GM19240 (cell line): ENCODE measurements at regions not wholly inside any gene's neighbourhood (a gene's known extent, or its start where the extent isn't known, plus 50 kb on each side); places are given as distances from the start of the nearest gene placed in this dataset.

Experiments
- DNase-seq: peaks from one replicate; pipeline ENCODE4 v3.0.0; 2011; ENCODE audit warnings: low spot score; ENCODE audit not compliant: insufficient read length

GRCh38 chr17:73952082-73952479 is 251.4 kb upstream of the RPL38 start:
- DNase-seq, result no peak

DNA sequence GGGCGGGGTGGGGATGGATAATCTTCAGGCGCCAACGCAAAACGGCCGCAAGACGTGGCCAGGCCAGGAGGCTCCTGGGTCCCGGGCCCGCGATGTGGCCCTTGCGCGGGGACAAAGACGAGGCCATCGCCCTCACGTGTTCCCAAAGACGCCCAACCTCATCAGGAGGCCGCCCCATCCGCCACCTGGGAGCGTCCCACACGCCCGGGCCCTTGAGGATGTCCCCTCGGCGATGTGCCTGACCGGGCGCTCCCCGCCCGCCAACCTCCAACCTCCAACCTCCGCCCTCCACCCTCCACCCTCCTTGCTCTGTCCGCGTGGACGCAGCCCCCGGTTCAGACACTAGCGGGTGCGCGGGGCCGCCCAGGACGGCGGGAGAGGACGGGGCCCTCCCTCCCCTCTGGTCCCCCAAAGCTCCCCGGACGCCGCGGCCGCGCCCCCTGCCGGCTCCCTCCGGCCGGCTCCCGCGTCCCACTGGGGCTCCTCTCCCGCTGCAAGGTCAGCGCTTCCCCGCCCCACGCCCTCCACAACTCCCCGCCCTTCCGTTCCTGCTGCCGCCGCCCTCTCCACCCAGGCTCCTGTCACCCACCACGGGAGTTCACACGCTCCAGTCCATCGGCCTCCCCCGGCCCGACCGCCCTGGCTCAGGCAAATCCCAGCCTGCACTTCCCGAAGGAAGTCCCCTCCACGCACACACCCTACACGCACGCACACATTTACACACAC is 250.8 kb upstream of the RPL38 start:
- no peak for DNase-seq

DNA sequence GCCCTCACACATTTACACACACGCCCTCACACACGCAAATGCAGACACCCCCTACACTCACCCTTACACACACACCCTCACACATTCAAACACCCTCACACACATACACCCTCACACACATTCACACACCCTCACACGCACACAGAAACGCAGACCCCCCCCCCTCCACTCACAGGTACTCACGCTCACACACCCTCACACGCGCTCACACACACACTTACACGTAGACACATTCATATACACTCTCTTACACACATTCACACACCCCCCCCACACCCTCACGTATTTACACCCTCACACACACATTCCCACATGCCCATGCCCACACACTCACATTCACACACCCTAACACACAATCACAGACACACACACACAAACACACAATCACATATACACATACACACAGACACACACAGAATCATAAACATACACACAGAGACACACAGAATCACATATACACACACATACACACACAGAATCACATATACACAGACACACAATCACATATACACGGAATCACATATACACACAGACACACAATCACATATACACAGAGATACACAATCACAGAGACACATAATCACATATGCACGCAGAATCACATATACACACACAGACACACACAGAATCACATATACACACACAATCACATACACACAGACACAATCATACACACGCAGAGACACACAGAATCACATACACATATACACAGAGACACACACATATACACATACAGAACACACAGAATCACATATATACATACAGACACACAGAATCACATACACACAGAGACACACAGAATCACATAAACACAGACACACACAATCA is 250.1 kb upstream of the RPL38 start:
- DNase-seq, result no peak

GRCh38 chr17:73954951-73955350 is 248.5 kb upstream of the RPL38 start:
- DNase-seq, result no peak

DNA sequence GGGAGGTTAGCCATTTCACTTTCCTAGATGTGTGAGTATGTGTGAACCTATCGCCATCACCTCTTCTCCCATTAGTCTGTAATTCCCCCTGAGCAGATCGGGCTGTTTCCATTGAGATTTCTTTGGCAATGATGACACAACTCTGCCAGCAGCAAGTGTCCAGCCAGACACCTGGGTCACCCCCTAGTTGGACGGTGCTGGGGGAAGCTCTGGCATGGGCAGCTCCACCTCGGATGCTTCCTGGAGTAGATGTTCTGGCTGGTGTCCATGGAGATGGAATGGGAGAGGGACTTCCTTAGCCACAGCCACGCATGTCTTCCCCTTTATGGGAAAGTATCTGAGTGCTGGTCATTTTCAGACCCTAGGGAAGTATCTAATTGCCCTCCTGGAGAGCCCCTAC is 247.9 kb upstream of the RPL38 start:
- no peak for DNase-seq

- DNase-seq, result no peak
These were observed 247.3 kb upstream of the RPL38 start for GRCh38 chr17:73956169-73956568.

GRCh38 chr17:73956595-73957465 is 246.6 kb upstream of the RPL38 start:
- DNase-seq, result peak; percentile 32

DNA sequence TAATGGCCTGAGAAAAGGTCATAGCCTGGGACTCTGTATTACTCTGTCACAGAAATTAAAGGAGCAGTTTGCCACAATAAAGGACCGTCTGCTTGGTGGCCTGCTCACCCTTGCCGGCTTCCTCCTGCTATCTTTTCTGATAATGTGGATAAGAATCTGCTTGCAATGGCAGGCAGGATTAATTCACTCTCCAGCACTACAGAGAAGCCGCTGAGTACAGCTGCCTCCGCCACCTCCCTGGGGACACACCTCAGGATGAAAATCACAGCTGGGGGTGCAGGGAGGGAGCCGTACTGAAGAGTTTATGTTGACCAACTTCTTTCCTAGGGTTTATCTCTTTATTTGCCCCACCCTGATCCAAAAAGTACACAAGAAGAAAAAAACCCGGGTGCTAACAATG is 245.9 kb upstream of the RPL38 start:
- DNase-seq, result no peak

DNA sequence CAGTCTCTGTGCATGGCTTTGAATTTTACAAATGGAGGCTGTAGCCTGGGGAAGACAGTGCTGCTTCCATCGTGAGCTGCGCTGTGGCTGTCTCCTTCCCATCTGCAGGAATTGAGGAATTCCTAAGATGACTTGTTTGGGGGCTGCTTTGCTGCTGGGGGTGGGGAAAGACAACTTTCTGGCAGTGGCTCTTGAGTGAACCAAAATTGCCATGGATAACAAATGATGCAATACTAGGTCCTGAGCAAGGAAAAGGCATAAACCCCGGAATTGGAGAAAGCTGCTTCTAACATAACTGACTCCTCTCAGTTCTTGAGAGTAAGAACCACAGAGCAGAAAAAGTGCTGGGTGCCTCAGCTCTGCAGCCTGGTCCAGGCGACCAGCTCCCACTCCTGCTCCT is 245.0 kb upstream of the RPL38 start:
- no peak for DNase-seq

DNA sequence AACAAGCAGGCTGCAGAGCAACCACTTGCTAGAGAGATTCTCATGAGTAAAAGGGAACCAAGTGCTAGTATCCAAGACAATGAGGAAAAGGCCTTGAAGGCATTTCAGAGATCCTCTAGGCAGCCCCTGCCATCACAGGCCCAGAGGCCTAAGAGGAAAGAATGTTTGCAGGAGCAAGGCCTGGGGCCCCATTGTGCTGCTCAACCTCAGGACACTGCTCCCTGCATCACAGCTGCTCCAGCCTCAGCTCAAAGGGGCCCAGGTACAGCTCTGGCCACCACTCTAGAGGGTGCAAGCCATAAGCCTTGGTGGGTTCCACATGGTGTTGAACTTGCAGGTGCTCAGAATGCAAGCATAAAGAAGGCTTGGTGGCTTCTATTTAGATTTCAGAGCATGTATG is 243.0 kb upstream of the RPL38 start:
- no peak for DNase-seq

GRCh38 chr17:73962308-73962707 is 241.2 kb upstream of the RPL38 start:
- no peak for DNase-seq

GRCh38 chr17:73968680-73969079 is 234.8 kb upstream of the RPL38 start:
- DNase-seq, result no peak

- DNase-seq, result no peak
These were observed 233.5 kb upstream of the RPL38 start for GRCh38 chr17:73969956-73970355.

- DNase-seq, result no peak
These were observed 232.4 kb upstream of the RPL38 start for GRCh38 chr17:73971127-73971526.

GRCh38 chr17:73972056-73972455 is 231.4 kb upstream of the RPL38 start:
- DNase-seq, result no peak

DNA sequence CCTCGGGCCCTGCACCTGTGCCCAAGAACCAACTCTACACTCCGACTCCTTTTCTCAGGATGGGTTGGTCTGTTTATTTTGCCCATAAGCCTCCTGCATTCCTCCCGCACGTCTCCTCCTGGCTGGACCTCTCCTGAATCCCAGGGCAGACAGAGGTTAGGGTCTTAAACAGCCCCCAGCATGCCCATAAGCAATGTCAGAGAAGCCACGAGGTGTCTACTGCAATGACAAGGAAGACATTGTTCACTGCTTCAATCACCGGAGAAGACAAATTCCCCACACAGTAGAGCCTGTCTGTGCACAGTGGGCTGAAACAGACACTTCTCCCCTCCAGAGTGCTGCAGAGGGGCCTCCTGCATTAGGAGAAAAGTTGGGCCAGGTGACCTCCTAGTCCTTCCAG is 230.6 kb upstream of the RPL38 start:
- DNase-seq, result no peak

DNA sequence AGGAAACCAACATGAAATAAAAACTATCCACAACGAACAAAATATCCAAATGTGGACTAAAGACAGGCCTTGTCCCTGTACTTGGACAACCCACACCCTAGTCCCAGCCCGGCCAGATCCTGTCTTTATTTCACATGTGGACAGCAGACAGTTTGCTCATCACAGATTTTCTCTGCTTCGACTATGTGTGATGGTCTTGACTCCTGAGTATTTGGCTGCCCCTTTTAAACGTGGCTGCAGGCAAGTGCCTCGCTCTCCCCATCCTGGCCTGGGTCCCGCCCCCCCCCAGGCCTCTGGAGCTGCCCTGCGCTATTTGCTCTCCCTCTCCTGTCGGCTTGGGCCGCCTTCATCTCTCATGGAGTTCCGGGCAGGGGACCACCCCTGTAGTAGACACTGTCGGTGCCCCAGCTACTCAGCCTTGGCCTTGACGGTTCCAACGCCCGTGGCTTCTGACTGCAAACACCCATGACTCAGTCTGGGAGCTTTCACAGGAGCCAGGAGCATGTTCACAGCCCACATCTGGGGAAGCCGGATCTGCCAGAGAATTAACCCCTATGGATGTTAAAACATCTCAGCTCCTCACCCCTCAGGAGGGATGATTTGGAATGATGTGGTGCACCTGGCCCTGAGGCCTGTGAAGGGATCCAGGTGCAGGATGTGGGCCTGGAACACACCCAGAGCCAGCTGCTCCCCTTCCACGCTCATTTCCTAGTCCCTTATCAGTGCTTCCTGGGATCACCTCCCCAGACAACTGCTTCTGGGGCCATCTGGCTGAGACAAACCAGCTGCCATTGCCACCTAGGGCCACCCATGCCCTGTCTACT is 229.7 kb upstream of the RPL38 start:
- DNase-seq, result no peak

GRCh38 chr17:73974536-73974935 is 228.9 kb upstream of the RPL38 start:
- DNase-seq, result no peak

DNA sequence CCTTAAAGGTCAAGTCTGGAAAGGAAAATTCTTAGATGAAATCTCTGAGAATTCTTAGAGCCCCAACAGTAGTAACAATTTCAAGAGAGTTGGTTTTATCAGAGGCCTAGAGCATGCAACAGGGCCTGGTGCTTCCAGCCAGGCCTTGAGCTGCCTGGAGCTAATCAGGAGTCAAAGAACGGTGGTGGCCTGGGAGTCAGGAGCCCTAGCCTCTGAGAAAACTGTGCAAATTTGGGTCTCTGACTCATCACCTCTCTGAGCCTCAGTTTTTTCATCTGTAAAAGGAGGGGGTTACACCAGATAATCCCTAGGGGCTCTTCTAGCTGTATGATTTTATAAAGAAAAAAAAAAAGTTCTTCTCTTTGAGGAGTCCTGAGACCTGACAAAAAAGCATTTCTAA is 227.3 kb upstream of the RPL38 start:
- no peak for DNase-seq

DNA sequence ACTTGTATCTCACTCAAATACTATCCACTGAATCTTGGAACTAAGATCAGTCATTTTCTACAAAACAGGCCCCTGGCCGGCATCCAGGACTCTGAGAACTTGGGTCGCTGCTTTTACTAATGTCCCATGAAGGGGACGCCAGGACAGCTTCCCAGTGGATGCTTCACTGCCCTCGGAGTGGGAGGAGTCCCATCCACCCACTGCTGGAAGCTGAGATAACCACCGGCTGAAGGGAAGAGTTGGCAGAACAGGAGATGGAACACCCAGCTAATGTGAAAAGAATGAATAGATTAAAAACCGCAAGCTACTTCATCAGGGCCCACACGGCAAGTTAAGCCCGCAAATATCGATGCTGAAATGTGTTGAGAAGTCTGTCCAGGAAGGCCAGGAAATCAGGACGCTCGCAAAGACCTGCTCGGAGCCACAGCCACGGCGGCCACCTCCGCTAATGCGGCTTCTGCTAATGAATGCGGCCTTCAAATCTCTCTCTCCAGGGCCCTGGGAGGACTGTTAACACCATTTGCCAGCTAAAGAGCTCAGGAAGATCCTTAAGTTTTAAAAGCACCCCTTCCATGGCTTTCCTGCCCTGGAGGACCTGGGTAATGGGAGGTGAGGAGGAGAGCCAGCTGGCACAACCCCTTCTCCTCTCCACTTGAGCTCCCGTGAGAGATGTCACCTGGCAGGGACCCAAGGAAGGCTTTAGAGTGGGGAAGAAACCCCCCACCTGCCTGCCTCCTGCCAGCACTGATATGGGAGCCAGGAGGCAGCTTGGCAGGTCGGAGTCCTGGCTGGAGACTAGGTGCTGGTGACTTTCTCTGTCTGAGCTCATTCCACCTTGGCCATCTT is 226.6 kb upstream of the RPL38 start:
- DNase-seq, result no peak
